WTC11 (cell line): ENCODE measurements at regions not wholly inside any gene's neighbourhood (a gene's known extent, or its start where the extent isn't known, plus 50 kb on each side); places are given as distances from the start of the nearest gene placed in this dataset.

Source experiments
- IRF2 ChIP-seq: sonication (generic); formaldehyde crosslinking; IDR thresholded peaks from 2 replicates; pipeline ENCODE4 v1.8.0; 2022; ENCODE audit warnings: low read depth, missing genetic modification reagents, borderline replicate concordance
- ZBTB21 ChIP-seq: sonication (generic); formaldehyde crosslinking; IDR thresholded peaks from 2 replicates; pipeline ENCODE4 v1.8.1; 2023; ENCODE audit warnings: mild to moderate bottlenecking, missing genetic modification reagents, borderline replicate concordance
- TF ChIP-seq, protein P1 (sequence below): fragments of 200-600 bp; IDR thresholded peaks from 2 replicates; pipeline ENCODE4 v1.8.0; 2022; ENCODE audit warnings: antibody characterized with exemption

DNA sequence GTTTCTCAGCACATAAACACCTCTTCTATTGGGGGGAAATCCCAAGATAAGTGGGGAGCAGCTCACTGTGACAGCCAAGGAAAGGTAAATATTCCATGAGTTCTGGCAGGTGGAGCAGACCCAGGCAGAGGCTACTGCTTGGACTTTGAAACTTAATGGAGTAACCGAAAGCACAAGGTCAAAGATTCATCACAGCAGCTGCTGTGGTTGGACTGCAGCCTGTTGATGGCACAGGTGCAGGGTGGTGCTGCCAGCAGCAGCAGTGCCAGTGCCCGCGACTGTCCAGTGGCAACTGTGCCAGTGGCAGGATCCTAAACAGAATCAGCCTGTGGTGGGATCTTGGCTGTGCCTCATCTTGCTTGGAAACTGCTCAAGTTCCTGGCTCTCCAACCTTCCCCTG, 81.4 kb upstream of the ARID2 start:
- TF ChIP-seq, protein P1, sequence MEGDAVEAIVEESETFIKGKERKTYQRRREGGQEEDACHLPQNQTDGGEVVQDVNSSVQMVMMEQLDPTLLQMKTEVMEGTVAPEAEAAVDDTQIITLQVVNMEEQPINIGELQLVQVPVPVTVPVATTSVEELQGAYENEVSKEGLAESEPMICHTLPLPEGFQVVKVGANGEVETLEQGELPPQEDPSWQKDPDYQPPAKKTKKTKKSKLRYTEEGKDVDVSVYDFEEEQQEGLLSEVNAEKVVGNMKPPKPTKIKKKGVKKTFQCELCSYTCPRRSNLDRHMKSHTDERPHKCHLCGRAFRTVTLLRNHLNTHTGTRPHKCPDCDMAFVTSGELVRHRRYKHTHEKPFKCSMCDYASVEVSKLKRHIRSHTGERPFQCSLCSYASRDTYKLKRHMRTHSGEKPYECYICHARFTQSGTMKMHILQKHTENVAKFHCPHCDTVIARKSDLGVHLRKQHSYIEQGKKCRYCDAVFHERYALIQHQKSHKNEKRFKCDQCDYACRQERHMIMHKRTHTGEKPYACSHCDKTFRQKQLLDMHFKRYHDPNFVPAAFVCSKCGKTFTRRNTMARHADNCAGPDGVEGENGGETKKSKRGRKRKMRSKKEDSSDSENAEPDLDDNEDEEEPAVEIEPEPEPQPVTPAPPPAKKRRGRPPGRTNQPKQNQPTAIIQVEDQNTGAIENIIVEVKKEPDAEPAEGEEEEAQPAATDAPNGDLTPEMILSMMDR, result no peak
- TF ChIP-seq ZBTB21 (no peak), IRF2 (CRISPR knock-in tag) (no peak)
